ENCODE measurements at regions not wholly inside any gene's neighbourhood (a gene's known extent, or its start where the extent isn't known, plus 50 kb on each side); places are given as distances from the start of the nearest gene placed in this dataset.

- no peak for TF ChIP-seq CTCF (IDR thresholded peaks at IDR 0.05)
- no peak for TF ChIP-seq POLR2A (IDR thresholded peaks at IDR 0.05)
Observed at GRCh38 chr7:156173748-156174353, 361.6 kb upstream of the SHH start.

Measured in esophagus squamous epithelium (tissue), 4 donors.